Tibial nerve (tissue), 4 donors: ENCODE measurements at regions not wholly inside any gene's neighbourhood (a gene's known extent, or its start where the extent isn't known, plus 50 kb on each side); places are given as distances from the start of the nearest gene placed in this dataset.

Experiments used
- DNase-seq, 2 donors: peaks; one replicate each; pipeline ENCODE4 v3.0.0-alpha.2; 2019; ENCODE audit warnings: low spot score in 2 of 2
- H3K27ac ChIP-seq, 4 donors: fragments of 200-600 bp; sonication (generic) in 3 of 4; one replicate each; pipeline ENCODE4 v1.5.1; 2017 to 2019; ENCODE audit warnings: mild to moderate bottlenecking in 1 of 4
- H3K27me3 ChIP-seq, 2 donors: fragments of 200-600 bp; sonication (generic) in 1 of 2; one replicate each; pipeline versions ENCODE4 v1.5.1 to v1.6.0; 2017 to 2019
- H3K36me3 ChIP-seq, 3 donors: fragments of 200-600 bp; sonication (generic); one replicate each; pipeline ENCODE4 v1.5.1; 2018 to 2019
- H3K4me1 ChIP-seq, 4 donors: fragments of 200-600 bp; sonication (generic) in 3 of 4; one replicate each; pipeline ENCODE4 v1.5.1; 2017 to 2019
- H3K4me3 ChIP-seq, 4 donors: fragments of 200-600 bp; sonication (generic) in 3 of 4; one replicate each; pipeline ENCODE4 v1.5.1; 2017 to 2019; ENCODE audit warnings: mild to moderate bottlenecking in 1 of 4, moderate library complexity in 1 of 4
- H3K9me3 ChIP-seq, 4 donors: fragments of 200-600 bp; sonication (generic) in 3 of 4; one replicate each; pipeline ENCODE4 v1.5.1; 2017 to 2019
- EP300 ChIP-seq, 2 donors: sonication (generic); formaldehyde crosslinking; IDR thresholded peaks; one replicate each; pipeline ENCODE4 v1.6.1; 2017; ENCODE audit warnings: antibody characterized with exemption in 2 of 2, mild to moderate bottlenecking in 1 of 2
- POLR2A ChIP-seq, 2 donors: fragments of 450-650 bp; IDR thresholded peaks; one replicate each; pipeline ENCODE4 v1.6.1; 2017; ENCODE audit warnings: antibody characterized with exemption in 2 of 2, mild to moderate bottlenecking in 2 of 2, moderate library complexity in 2 of 2
- WGBS, 2 donors: methylation state at CpG; one replicate each; pipeline ENCODE4 v1.1.5; 2018; 5-methylcytosine and 5-hydroxymethylcytosine counted together
- TF ChIP-seq, protein P1 (sequence below), 5 experiments: fragments of 200-600 bp in 3 of 5; fragments of 450-650 bp in 2 of 5; sonication (generic) in 3 of 5; IDR thresholded peaks; one replicate each; pipeline ENCODE4 v1.5.1; 2016 to 2019; ENCODE audit warnings: antibody characterized with exemption in 5 of 5, mild to moderate bottlenecking in 3 of 5, moderate library complexity in 2 of 5

DNA sequence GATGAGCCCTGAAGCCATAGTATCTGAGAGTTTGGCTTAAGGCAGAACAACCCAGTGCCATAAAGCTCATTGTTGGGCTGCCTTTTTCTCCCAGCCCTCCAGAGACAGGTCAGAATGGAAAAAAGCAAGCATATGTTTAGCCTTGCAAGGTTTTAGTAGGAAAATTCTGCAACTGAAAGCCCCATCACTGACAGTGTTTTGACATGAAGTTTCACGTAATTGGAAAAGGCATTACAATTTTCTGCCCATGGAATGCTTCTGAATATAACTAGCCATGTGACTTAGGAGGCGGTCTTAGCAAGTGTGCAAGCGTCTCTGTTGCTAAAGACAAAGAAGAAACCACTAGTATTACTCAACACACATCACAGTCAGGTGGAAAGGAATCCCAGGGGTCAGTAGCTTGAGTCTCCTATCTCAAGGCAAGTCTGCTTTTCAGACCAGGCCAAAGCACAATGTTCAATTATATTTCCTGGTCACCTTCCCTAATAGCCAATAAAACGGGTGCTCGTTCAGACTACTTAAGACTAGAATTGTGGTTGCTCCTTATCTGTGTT lies 117.6 kb downstream of the CARTPT start:
- TF ChIP-seq, protein P1, sequence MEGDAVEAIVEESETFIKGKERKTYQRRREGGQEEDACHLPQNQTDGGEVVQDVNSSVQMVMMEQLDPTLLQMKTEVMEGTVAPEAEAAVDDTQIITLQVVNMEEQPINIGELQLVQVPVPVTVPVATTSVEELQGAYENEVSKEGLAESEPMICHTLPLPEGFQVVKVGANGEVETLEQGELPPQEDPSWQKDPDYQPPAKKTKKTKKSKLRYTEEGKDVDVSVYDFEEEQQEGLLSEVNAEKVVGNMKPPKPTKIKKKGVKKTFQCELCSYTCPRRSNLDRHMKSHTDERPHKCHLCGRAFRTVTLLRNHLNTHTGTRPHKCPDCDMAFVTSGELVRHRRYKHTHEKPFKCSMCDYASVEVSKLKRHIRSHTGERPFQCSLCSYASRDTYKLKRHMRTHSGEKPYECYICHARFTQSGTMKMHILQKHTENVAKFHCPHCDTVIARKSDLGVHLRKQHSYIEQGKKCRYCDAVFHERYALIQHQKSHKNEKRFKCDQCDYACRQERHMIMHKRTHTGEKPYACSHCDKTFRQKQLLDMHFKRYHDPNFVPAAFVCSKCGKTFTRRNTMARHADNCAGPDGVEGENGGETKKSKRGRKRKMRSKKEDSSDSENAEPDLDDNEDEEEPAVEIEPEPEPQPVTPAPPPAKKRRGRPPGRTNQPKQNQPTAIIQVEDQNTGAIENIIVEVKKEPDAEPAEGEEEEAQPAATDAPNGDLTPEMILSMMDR (IDR thresholded peaks at IDR 0.05) = no peak
- TF ChIP-seq POLR2A (IDR thresholded peaks at IDR 0.05) = no peak
- no peak for TF ChIP-seq EP300 (IDR thresholded peaks at IDR 0.05)
- Histone ChIP-seq H3K36me3 (no peaks in the 10 kb centered on the region), H3K9me3 (peaks cover 0 to 3% (median 0%) of the 10 kb centered on the region in 4 donors), H3K4me3 (no peak overlapping the region), H3K4me1 (no peaks in the 10 kb centered on the region), H3K27ac (no peak overlapping the region), H3K27me3 (no peaks in the 10 kb centered on the region)
- no peak for DNase-seq
- 71 to 72% methylated on average over 5 of the region's 5 CpGs for WGBS, 2 donors

DNA sequence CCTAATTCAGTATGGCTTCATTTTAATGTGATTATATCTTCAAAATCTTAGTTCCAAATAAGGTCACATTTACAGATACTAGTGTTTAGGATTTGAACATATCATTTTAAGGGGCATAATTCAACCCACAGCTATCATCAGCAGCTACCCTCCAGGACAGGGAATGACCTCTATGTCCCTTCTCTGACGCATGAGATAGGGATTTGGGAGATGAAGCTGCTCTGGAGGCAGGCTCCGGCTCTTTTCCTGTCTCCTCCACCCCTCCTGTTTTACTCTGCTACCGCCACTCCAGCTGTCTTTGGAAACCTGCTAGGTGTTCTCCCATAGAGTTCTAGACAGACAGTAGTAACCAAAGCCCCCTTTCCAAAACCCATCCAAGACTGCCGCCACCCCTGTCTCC lies 119.2 kb downstream of the CARTPT start:
- peaks cover 0 to 3% (median 0%) of the 10 kb centered on the region in 4 donors for H3K9me3 ChIP-seq
- no peaks in the 10 kb centered on the region for H3K27me3 ChIP-seq
- no peaks in the 10 kb centered on the region for H3K4me1 ChIP-seq
- no peak for TF ChIP-seq POLR2A (IDR thresholded peaks at IDR 0.05)
- no peak for TF ChIP-seq EP300 (IDR thresholded peaks at IDR 0.05)
- TF ChIP-seq, protein P1 (IDR thresholded peaks at IDR 0.05) = no peak
- H3K36me3 ChIP-seq = no peaks in the 10 kb centered on the region
- DNase-seq = no peak
- 89 to 92% methylated on average over 4 of the region's 4 CpGs for WGBS, 2 donors
- no peak overlapping the region for H3K27ac ChIP-seq
- H3K4me3 ChIP-seq = no peak overlapping the region

DNA sequence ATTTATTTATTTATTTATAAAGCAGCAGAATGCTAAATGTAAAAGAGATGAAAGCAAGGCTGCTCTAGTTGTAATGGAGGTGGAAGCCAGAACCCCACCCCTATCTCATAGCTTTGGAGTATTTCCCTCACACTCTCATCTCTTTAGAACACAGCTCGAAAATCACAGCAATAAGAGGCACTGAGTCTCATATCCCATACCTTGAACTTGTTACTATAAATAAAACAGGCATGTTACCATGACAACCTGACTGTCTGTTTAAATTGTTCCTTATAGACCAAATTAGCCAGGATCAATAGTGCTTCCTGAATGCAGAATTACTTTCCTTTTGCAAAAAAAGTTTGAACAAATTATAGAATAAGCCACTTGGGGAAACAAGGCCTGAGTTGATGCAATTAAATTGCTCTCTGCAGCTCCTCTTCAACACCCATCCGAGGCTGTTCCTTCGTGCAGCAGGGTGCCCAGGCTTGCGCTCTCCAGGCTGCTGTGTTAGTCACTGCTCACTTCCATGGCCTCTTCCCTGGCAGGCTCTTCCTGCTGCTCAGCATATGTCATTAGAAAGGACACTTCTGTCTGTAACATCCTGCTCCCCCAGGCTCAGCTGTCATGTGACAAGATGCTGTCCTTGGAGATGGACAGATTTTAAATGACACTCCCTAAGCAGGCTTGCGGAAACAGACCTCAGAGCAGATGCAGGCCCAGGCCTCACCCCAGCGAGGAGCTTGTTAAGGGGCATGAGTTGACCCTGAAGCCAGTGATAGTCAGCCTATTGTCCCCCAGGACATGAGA lies 120.2 kb downstream of the CARTPT start:
- H3K4me3 ChIP-seq = no peak overlapping the region

DNA sequence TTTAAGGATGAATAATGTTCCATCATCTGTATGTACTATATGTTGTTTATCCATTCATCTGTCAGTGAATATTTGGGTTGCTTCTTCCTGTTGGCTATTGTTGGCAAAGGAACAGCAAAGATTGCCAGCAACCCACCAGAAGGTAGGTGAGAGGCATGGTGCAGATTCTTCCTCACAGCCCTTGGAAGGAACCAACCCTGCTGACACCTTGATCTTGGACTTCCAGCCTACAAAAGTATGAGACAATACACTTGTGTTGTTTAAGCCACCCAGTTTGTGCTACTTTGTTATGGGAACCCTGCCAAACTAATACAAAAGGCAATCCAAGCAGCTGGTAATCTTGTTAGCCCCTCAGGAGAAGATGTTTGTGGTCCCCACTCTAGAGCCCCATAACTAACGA lies 122.0 kb downstream of the CARTPT start:
- H3K4me1 ChIP-seq = no peaks in the 10 kb centered on the region
- TF ChIP-seq, protein P1 (IDR thresholded peaks at IDR 0.05) = no peak
- TF ChIP-seq EP300 (IDR thresholded peaks at IDR 0.05) = no peak
- TF ChIP-seq POLR2A (IDR thresholded peaks at IDR 0.05) = no peak
- H3K27ac ChIP-seq = no peak overlapping the region
- no peak for DNase-seq
- no peak overlapping the region for H3K4me3 ChIP-seq
- peaks cover 0 to 3% (median 0%) of the 10 kb centered on the region in 4 donors for H3K9me3 ChIP-seq
- no peaks in the 10 kb centered on the region for H3K36me3 ChIP-seq
- H3K27me3 ChIP-seq = no peaks in the 10 kb centered on the region
- WGBS, 2 donors = 88 to 93% methylated on average over 1 of the region's 1 CpG

More for the DNA sequence above, 120.2 kb downstream of the CARTPT start:
- Histone ChIP-seq H3K4me1 (no peaks in the 10 kb centered on the region), H3K36me3 (no peaks in the 10 kb centered on the region), H3K27ac (no peak overlapping the region), H3K9me3 (peaks cover 0 to 3% (median 0%) of the 10 kb centered on the region in 4 donors), H3K27me3 (no peaks in the 10 kb centered on the region)
- no peak for TF ChIP-seq EP300 (IDR thresholded peaks at IDR 0.05)
- TF ChIP-seq, protein P1 (IDR thresholded peaks at IDR 0.05) = no peak
- no peak for TF ChIP-seq POLR2A (IDR thresholded peaks at IDR 0.05)
- WGBS, 2 donors = 71 to 72% methylated on average over 6 of the region's 6 CpGs
- no peak for DNase-seq

DNA sequence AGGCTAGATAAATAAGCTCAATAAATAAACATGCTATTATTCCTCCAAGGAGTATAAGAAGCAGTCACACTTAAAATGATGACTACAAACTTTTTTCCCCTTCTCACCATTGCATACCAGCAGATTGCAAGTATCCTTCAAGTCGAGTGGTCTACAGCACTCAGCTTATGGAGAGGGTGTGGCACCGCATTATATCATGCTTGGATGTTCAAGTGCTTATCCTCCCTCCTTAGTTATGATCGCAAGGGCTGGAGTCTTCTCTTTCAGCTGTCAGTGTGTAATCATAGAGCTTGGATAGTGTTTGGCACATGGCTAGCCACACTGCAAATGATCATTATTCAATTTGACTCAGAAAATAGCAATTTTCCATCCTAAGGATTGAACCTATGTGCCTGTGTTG lies 124.0 kb downstream of the CARTPT start:
- DNase-seq = no peak
- 77 to 84% methylated on average over 3 of the region's 3 CpGs for WGBS, 2 donors
- no peaks in the 10 kb centered on the region for H3K36me3 ChIP-seq
- no peaks in the 10 kb centered on the region for H3K27me3 ChIP-seq
- H3K9me3 ChIP-seq = peaks cover 0 to 9% (median 0%) of the 10 kb centered on the region in 4 donors
- no peak overlapping the region for H3K4me3 ChIP-seq
- H3K4me1 ChIP-seq = no peaks in the 10 kb centered on the region
- TF ChIP-seq EP300 (IDR thresholded peaks at IDR 0.05) (no peak), POLR2A (IDR thresholded peaks at IDR 0.05) (no peak)
- TF ChIP-seq, protein P1 (IDR thresholded peaks at IDR 0.05) = no peak
- no peak overlapping the region for H3K27ac ChIP-seq
